ENCODE measurements at regions not wholly inside any gene's neighbourhood (a gene's known extent, or its start where the extent isn't known, plus 50 kb on each side); places are given as distances from the start of the nearest gene placed in this dataset.

- no peak overlapping the region for H3K27ac ChIP-seq
- TF ChIP-seq ZFX (IDR thresholded peaks at IDR 0.05; ENCODE audit: borderline replicate concordance) = no peak
- TF ChIP-seq, protein P1, sequence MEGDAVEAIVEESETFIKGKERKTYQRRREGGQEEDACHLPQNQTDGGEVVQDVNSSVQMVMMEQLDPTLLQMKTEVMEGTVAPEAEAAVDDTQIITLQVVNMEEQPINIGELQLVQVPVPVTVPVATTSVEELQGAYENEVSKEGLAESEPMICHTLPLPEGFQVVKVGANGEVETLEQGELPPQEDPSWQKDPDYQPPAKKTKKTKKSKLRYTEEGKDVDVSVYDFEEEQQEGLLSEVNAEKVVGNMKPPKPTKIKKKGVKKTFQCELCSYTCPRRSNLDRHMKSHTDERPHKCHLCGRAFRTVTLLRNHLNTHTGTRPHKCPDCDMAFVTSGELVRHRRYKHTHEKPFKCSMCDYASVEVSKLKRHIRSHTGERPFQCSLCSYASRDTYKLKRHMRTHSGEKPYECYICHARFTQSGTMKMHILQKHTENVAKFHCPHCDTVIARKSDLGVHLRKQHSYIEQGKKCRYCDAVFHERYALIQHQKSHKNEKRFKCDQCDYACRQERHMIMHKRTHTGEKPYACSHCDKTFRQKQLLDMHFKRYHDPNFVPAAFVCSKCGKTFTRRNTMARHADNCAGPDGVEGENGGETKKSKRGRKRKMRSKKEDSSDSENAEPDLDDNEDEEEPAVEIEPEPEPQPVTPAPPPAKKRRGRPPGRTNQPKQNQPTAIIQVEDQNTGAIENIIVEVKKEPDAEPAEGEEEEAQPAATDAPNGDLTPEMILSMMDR (IDR thresholded peaks at IDR 0.05) = no peak
Measured at GRCh38 chr17:77843896-77844295, 114.6 kb upstream of the TNRC6C start.

GRCh38 chr17:77844681-77845080 is 113.8 kb upstream of the TNRC6C start:
- no peak overlapping the region for H3K27ac ChIP-seq
- TF ChIP-seq, protein P1 (IDR thresholded peaks at IDR 0.05) = no peak
- no peak for TF ChIP-seq ZFX (IDR thresholded peaks at IDR 0.05; ENCODE audit: borderline replicate concordance)

- H3K27ac ChIP-seq = no peak overlapping the region
- TF ChIP-seq, protein P1 (IDR thresholded peaks at IDR 0.05) = no peak
- no peak for TF ChIP-seq ZFX (IDR thresholded peaks at IDR 0.05; ENCODE audit: borderline replicate concordance)
Measured at GRCh38 chr17:77845541-77846225, 112.8 kb upstream of the TNRC6C start.

DNA sequence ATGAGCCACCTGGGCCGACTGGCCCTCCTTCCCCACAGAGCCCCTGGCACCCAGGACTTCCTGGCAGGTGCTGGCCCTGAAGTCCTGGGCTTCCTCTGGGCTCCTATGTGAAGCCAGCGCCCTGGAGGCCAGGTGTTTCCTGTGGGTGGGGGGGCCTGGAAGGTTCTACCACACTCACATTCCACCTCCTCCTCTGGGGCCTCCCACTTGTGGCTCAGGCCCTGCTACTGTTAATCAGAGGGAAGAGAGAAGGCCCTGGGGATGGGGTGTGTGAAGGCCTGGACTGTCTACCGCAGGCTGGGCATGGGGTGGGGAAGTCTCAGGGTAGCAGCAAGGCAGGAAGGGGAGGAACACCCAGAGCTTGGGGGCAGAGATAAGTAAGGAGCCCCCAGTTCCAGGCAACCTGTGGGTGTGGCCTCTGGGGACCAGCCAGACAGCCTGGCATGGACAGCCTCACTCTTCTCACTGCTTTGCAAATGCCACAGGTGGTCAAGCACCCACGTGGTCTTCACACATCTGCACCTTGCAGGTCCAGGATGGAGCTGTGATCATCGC is 111.9 kb upstream of the TNRC6C start:
- H3K27ac ChIP-seq = no peak overlapping the region

DNA sequence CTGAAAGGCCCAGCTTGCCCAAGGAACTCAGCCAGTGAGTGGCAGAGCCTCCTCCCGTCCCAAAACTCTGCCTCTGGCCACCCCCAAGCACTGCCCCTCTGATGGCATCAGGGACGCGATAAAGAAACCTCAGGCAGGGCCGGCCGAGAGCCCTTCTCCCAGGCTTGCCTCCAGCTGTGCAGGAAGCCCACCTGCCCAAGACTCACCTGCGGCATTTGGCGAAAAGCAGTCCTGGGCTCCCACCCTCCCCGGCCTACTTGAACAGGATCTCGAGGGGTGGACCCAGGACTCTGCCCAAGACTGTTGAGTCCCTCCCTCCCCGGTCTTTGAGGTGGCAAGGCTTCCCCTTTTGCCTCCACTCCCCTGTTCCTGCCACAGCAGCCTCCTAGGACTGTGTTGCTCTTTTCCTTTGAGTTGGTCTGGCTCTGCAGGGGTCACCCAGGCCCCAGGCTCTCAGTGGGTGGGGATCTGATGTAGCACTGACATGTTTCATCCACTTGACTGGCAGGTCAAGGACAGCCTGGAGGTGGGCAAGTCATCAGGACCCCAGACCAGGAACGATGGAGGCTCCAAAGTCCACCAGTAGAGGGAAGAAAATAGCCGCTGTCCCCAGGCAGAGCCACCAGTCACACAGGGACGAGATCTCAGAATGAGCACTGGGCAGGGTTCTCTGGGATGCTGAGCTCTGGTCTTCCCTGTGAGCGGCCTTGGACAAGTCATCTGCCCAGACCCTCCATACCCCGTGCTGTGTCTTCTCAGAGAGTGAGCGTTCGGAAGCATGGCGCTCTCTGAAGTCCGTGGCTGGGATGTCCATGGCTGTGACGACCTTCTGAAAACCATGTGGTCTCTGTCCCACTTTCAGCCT is 111.0 kb upstream of the TNRC6C start:
- no peak for TF ChIP-seq ZFX (IDR thresholded peaks at IDR 0.05; ENCODE audit: borderline replicate concordance)
- TF ChIP-seq, protein P1 (IDR thresholded peaks at IDR 0.05) = no peak
- no peak overlapping the region for H3K27ac ChIP-seq

More for the DNA sequence above, 111.9 kb upstream of the TNRC6C start:
- TF ChIP-seq ZFX (IDR thresholded peaks at IDR 0.05; ENCODE audit: borderline replicate concordance) = no peak

GRCh38 chr17:77848257-77848656 is 110.2 kb upstream of the TNRC6C start:
- H3K27ac ChIP-seq = no peak overlapping the region
- TF ChIP-seq, protein P1 (IDR thresholded peaks at IDR 0.05) = no peak
- TF ChIP-seq ZFX (IDR thresholded peaks at IDR 0.05; ENCODE audit: borderline replicate concordance) = no peak

DNA sequence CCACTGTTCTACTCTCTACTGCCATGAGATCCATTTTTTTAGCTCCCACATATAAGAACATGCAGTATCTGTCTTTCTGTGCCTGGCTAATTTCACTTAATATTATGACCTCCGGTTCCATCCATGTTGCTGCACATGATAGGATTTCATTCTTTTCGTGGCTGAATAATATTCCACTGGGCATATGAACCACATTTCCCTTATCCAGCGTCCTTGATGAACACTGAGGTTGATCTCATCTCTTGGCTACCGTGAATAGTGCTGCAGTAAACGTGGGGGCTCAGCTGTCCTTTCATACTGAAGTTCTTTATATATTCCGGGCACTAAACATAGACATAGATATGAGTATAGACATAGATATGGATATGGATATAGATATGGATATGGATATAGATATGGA is 109.3 kb upstream of the TNRC6C start:
- no peak overlapping the region for H3K27ac ChIP-seq
- TF ChIP-seq, protein P1 (IDR thresholded peaks at IDR 0.05) = no peak
- TF ChIP-seq ZFX (IDR thresholded peaks at IDR 0.05; ENCODE audit: borderline replicate concordance) = no peak

Data from 22Rv1 (cell line).